Gastroesophageal sphincter (tissue), 4 donors: ENCODE measurements at regions not wholly inside any gene's neighbourhood (a gene's known extent, or its start where the extent isn't known, plus 50 kb on each side); places are given as distances from the start of the nearest gene placed in this dataset.

ENCODE experiments used
- ATAC-seq: fragments of 150-250 bp; one replicate; pipeline ENCODE4 v1.9.1; 2016; ENCODE audit warnings: mild to moderate bottlenecking, moderate library complexity
- H3K27ac ChIP-seq, 4 donors: fragments of 200-600 bp; sonication (generic) in 3 of 4; 1 replicate in 3 of 4; 2 replicates in 1 of 4; pipeline ENCODE4 v1.5.1; 2016 to 2019
- H3K27me3 ChIP-seq: fragments of 200-600 bp; sonication (generic); one replicate; pipeline ENCODE4 v1.5.1; 2019
- H3K36me3 ChIP-seq, 2 donors: fragments of 200-600 bp; sonication (generic); one replicate each; pipeline ENCODE4 v1.5.1; 2019; ENCODE audit warnings: control low read depth in 1 of 2
- H3K4me1 ChIP-seq, 3 donors: fragments of 200-600 bp; sonication (generic); 1 replicate in 2 of 3; 2 replicates in 1 of 3; pipeline ENCODE4 v1.5.1; 2016 to 2019; ENCODE audit warnings: control low read depth in 2 of 3
- H3K4me3 ChIP-seq, 2 donors: fragments of 200-600 bp; sonication (generic); one replicate each; pipeline ENCODE4 v1.5.1; 2019; ENCODE audit warnings: mild to moderate bottlenecking in 1 of 2, moderate library complexity in 1 of 2
- H3K9me3 ChIP-seq, 3 donors: fragments of 200-600 bp; sonication (generic); one replicate each; pipeline ENCODE4 v1.5.1; 2017 to 2019; ENCODE audit warnings: control low read depth in 2 of 3
- EP300 ChIP-seq: sonication (generic); formaldehyde crosslinking; IDR thresholded peaks from one replicate; pipeline ENCODE4 v1.6.1; 2017; ENCODE audit warnings: antibody characterized with exemption, mild to moderate bottlenecking
- POLR2A ChIP-seq, 2 donors: fragments of 450-650 bp; IDR thresholded peaks; one replicate each; pipeline ENCODE4 v1.6.1; 2017; ENCODE audit warnings: antibody characterized with exemption in 2 of 2, mild to moderate bottlenecking in 2 of 2, moderate library complexity in 1 of 2
- POLR2AphosphoS5 ChIP-seq: sonication (generic); formaldehyde crosslinking; IDR thresholded peaks from one replicate; pipeline ENCODE4 v1.6.1; 2017; ENCODE audit warnings: antibody characterized with exemption
- WGBS, 2 donors: methylation state at CpG; one replicate each; pipeline ENCODE4 v1.1.5; 2018; ENCODE audit warnings: low coverage in 1 of 2; 5-methylcytosine and 5-hydroxymethylcytosine counted together
- TF ChIP-seq, protein P1 (sequence below), 4 experiments: fragments of 200-600 bp in 2 of 4; fragments of 450-650 bp in 2 of 4; sonication (generic) in 1 of 4; IDR thresholded peaks; one replicate each; pipeline ENCODE4 v1.5.1; 2017 to 2019; ENCODE audit warnings: antibody characterized with exemption in 4 of 4, mild to moderate bottlenecking in 2 of 4, moderate library complexity in 2 of 4

- Histone ChIP-seq H3K36me3 (no peaks in the 10 kb centered on the region), H3K27ac (no peak overlapping the region), H3K27me3 (no peaks in the 10 kb centered on the region), H3K9me3 (no peaks in the 10 kb centered on the region), H3K4me1 (no peaks in the 10 kb centered on the region), H3K4me3 (no peak overlapping the region)
- TF ChIP-seq POLR2AphosphoS5 = no peak
- TF ChIP-seq EP300 = no peak
- no peak for TF ChIP-seq POLR2A (IDR thresholded peaks at IDR 0.05)
- TF ChIP-seq, protein P1, sequence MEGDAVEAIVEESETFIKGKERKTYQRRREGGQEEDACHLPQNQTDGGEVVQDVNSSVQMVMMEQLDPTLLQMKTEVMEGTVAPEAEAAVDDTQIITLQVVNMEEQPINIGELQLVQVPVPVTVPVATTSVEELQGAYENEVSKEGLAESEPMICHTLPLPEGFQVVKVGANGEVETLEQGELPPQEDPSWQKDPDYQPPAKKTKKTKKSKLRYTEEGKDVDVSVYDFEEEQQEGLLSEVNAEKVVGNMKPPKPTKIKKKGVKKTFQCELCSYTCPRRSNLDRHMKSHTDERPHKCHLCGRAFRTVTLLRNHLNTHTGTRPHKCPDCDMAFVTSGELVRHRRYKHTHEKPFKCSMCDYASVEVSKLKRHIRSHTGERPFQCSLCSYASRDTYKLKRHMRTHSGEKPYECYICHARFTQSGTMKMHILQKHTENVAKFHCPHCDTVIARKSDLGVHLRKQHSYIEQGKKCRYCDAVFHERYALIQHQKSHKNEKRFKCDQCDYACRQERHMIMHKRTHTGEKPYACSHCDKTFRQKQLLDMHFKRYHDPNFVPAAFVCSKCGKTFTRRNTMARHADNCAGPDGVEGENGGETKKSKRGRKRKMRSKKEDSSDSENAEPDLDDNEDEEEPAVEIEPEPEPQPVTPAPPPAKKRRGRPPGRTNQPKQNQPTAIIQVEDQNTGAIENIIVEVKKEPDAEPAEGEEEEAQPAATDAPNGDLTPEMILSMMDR (IDR thresholded peaks at IDR 0.05) = no peak
- WGBS, 2 donors = 55 to 63% methylated on average over 2 of the region's 2 CpGs
- no peak for ATAC-seq
Observed at GRCh38 chr3:18250991-18251390, 174.1 kb downstream of the SATB1 start.

GRCh38 chr3:18249126-18249525 lies 176.0 kb downstream of the SATB1 start:
- 87% methylated on average over 3 of the region's 3 CpGs for WGBS, 2 donors

GRCh38 chr3:18247776-18248310 lies 177.3 kb downstream of the SATB1 start:
- Histone ChIP-seq H3K4me3 (no peak overlapping the region), H3K36me3 (no peaks in the 10 kb centered on the region), H3K4me1 (no peaks in the 10 kb centered on the region), H3K9me3 (no peaks in the 10 kb centered on the region), H3K27me3 (no peaks in the 10 kb centered on the region), H3K27ac (no peak overlapping the region)
- no peak for ATAC-seq
- WGBS, 2 donors = 67 to 78% methylated on average over 2 of the region's 2 CpGs
- TF ChIP-seq POLR2AphosphoS5 = no peak

More at GRCh38 chr3:18249126-18249525, 176.0 kb downstream of the SATB1 start:
- Histone ChIP-seq H3K4me1 (no peaks in the 10 kb centered on the region), H3K9me3 (no peaks in the 10 kb centered on the region), H3K27me3 (no peaks in the 10 kb centered on the region), H3K4me3 (no peak overlapping the region), H3K36me3 (no peaks in the 10 kb centered on the region), H3K27ac (no peak overlapping the region)
- no peak for ATAC-seq
- no peak for TF ChIP-seq POLR2AphosphoS5
- no peak for TF ChIP-seq EP300
- TF ChIP-seq, protein P1 (IDR thresholded peaks at IDR 0.05) = no peak
- TF ChIP-seq POLR2A (IDR thresholded peaks at IDR 0.05) = no peak

DNA sequence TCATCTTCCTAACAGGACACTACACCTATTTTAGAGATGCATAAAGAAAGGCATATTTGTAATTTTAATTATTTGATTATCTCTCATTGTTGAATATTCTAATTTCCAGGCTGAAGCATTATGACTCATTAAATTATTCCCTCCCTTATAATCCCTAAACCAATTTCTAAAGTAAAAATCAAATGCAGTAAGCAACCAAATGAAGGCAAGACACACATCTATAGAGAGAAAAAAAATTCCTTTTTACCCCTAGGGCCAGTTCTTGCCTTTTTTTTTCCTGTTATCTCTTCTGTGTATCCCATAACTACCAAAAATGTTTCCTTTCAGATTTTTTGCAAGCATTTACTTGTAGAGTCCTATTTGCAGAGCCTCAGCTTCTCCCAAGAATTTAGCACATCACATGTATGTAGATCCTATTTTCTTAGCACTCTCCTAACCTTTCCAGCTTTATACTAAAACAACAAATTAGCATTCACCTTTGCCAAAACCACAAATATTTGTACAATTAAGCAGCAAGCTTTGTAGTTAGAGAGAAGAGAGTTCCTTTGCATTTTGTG lies 177.9 kb downstream of the SATB1 start:
- Histone ChIP-seq H3K27me3 (no peaks in the 10 kb centered on the region), H3K36me3 (no peaks in the 10 kb centered on the region), H3K4me1 (no peaks in the 10 kb centered on the region), H3K27ac (no peak overlapping the region), H3K4me3 (no peak overlapping the region), H3K9me3 (no peaks in the 10 kb centered on the region)
- no peak for TF ChIP-seq POLR2AphosphoS5
- ATAC-seq = no peak

DNA sequence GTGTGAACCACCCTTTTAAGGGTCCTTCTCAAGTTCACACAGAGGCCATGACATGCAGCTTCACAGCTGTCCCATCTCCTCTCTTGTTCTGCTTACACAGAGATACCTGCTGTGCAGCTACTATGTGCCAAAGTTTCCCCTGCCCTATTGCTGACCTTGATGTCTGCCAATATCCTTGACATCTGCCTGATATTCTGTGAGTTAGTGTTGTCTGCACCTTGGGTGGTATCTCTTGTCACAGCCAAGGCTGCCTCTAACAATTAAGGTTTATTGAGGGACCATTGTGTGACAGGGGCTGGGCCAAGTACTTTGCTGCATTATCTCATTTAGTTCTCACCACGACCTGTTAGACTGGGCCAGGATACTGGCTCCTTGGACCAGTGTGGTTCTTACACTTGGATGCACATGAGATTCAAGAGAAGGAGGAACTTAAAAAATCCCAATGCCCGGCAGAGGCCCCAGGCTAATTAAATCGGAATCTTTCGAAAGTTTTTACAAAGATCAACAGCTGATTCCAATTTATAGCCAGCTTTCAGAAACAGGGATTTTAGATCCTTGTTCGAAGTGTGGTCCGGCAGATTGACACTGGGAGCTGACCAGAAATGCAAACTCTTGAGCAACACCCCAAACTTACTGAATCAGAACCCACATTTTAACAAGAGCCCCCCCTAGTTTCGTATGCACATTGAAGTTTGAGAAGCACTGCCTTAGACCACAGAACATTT lies 178.6 kb downstream of the SATB1 start:
- Histone ChIP-seq H3K4me1 (no peaks in the 10 kb centered on the region), H3K4me3 (no peak overlapping the region), H3K27ac (no peak overlapping the region), H3K36me3 (no peaks in the 10 kb centered on the region), H3K27me3 (no peaks in the 10 kb centered on the region), H3K9me3 (no peaks in the 10 kb centered on the region)
- ATAC-seq = no peak
- TF ChIP-seq, protein P1 (IDR thresholded peaks at IDR 0.05) = no peak
- no peak for TF ChIP-seq POLR2AphosphoS5
- TF ChIP-seq POLR2A (IDR thresholded peaks at IDR 0.05) = no peak
- no peak for TF ChIP-seq EP300
- 63 to 94% methylated on average over 6 of the region's 7 CpGs for WGBS, 2 donors

DNA sequence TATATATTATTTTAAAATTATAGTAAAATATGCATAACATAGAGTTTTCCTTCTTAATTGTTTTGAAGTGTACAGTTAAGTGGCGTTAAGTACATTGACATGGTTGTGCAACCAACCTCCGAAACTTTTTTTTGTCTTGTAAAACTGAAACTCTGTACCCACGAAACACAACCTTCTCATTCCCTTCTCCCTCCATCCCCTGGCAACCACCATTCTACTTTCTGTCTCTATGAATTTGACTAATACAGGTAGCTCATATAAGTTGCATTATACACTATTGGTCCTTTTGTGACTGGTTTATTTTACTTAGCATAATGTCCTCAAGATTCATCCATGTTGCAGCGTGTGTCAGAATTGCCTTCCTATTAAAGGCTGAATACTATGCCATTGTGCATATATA lies 179.4 kb downstream of the SATB1 start:
- Histone ChIP-seq H3K4me3 (no peak overlapping the region), H3K9me3 (no peaks in the 10 kb centered on the region), H3K36me3 (no peaks in the 10 kb centered on the region), H3K4me1 (no peaks in the 10 kb centered on the region), H3K27ac (no peak overlapping the region), H3K27me3 (no peaks in the 10 kb centered on the region)
- no peak for ATAC-seq
- no peak for TF ChIP-seq POLR2AphosphoS5
- TF ChIP-seq, protein P1 (IDR thresholded peaks at IDR 0.05) = no peak
- 91 to 97% methylated on average over 4 of the region's 4 CpGs for WGBS, 2 donors
